ENCODE measurements at regions not wholly inside any gene's neighbourhood (a gene's known extent, or its start where the extent isn't known, plus 50 kb on each side); places are given as distances from the start of the nearest gene placed in this dataset.

DNA sequence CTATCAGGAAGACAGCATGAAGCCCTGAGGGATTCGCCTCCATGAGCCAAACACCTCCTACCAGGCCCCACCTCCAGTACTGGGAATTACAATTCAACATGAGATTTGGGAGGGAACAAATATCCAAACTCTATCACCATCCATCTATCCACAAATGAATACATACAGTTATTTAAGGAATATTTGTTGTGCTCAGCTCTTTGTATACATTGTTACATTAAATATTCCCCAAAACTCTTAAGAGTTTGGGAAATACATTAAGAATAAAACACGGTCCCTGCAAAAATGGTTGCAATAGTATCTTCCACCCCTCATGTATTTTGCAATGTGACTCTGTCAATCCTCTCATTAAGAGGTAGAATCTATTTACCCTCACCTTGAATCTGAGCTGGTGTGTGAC is 109.8 kb upstream of the PLXNC1 start:
- TF ChIP-seq EZH2 (IDR thresholded peaks at IDR 0.05; ENCODE audit: insufficient read depth, poor library complexity, severe bottlenecking) (no peak), EZH2phosphoT487 (IDR thresholded peaks at IDR 0.05; ENCODE audit: insufficient read depth, low read depth) (no peak)

Measured in GM23248 (cell line).